Subcutaneous abdominal adipose tissue (tissue), 5 donors: ENCODE measurements at regions not wholly inside any gene's neighbourhood (a gene's known extent, or its start where the extent isn't known, plus 50 kb on each side); places are given as distances from the start of the nearest gene placed in this dataset.

ENCODE experiments used
- H3K27ac ChIP-seq: one replicate; pipeline ENCODE4 v1.7.0; 2013; ENCODE audit warnings: low read depth, mild to moderate bottlenecking, inconsistent platforms, low read length, moderate library complexity
- H3K27me3 ChIP-seq, 5 donors: one replicate each; pipeline ENCODE4 v1.7.0; 2013; ENCODE audit warnings: low read length in 5 of 5, inconsistent platforms in 1 of 5; ENCODE audit not compliant: control insufficient read depth in 5 of 5, insufficient read depth in 4 of 5
- H3K36me3 ChIP-seq, 5 donors: one replicate each; pipeline ENCODE4 v1.7.0; 2013; ENCODE audit warnings: low read length in 5 of 5; ENCODE audit not compliant: control insufficient read depth in 5 of 5, insufficient read depth in 5 of 5
- H3K4me1 ChIP-seq, 5 donors: one replicate each; pipeline ENCODE4 v1.7.0; 2013; ENCODE audit warnings: low read length in 5 of 5, mild to moderate bottlenecking in 3 of 5, moderate library complexity in 1 of 5; ENCODE audit not compliant: control insufficient read depth in 5 of 5, insufficient read depth in 5 of 5
- H3K4me3 ChIP-seq, 5 donors: one replicate each; pipeline ENCODE4 v1.7.0; 2013; ENCODE audit warnings: low read length in 5 of 5, low read depth in 1 of 5
- H3K9ac ChIP-seq, 5 donors: one replicate each; pipeline ENCODE4 v1.7.0; 2013; ENCODE audit warnings: low read length in 5 of 5, mild to moderate bottlenecking in 4 of 5, moderate library complexity in 3 of 5
- H3K9me3 ChIP-seq, 5 donors: one replicate each; pipeline ENCODE4 v1.7.0; 2013; ENCODE audit warnings: low read length in 5 of 5; ENCODE audit not compliant: control insufficient read depth in 5 of 5
- donor health status: healthy.
- donor health status: healthy.
- donor health status: healthy.
- donor health status: healthy.
- donor health status: healthy.

DNA sequence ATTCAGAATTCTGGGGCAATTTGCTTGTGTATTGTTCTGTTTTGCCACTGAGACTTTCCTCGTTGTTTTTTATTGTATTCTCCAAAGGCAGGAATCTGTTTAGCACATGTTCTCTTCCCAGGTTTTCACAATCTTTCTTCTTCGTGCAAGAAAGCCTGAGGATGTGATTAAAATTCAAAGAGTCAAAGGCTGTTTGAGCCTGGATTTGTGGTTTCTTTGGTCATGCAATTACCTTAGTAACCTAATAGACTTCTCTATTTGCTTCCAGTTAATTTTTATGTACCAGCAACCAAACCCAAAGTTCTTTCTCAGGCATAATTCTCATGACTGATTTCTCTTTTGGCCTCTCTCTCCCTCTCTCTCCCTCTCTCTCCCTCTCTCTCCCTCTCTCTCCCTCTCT is 1420.1 kb upstream of the TENM3 start:
- Histone ChIP-seq H3K27ac (no peak overlapping the region), H3K9ac (no peak overlapping the region), H3K4me1 (peaks cover 0 to 10% (median 9%) of the 10 kb centered on the region in 5 donors), H3K36me3 (no peaks in the 10 kb centered on the region), H3K9me3 (no peaks in the 10 kb centered on the region), H3K27me3 (no peaks in the 10 kb centered on the region), H3K4me3 (no peak overlapping the region)

DNA sequence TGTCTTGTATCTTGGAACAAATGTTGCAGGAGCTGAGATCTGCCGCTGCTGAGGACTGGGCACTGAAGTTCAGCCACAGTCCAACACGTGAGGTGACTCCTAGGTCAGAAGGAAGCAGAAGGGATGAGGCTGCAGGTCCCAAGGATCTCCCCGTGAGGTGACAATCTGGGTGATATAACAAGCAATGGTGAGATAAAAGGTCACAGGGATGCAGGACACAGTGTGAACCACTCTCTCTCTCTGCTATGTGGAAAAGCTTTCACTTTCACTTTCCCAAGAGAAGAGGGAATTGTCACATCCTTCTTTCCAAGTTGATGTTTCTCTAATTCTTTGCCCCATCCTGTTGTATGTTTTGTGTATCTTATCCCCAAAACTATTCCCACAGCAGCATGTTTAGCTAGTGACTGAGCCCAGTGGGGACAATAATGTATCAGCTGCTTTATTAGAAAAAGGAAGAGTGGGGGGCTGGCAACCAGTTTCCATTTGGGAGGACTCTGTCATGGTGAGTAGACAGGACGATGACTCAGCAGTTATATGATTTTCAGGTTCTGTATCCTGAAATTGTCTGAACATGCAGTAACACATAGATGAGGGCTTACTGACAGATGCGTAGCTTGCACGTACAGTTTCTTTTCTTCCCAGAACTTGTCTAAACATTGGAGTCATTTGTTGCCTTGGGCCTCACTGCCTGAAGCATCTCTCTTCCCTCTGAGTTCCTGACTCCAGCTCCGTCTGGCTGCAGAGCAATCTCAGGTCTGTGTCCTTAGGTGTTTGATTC is 1415.8 kb upstream of the TENM3 start:
- Histone ChIP-seq H3K9me3 (no peaks in the 10 kb centered on the region), H3K36me3 (no peaks in the 10 kb centered on the region), H3K27ac (no peak overlapping the region), H3K4me3 (peak overlapping the region; percentile 61 to 88 (median 72)), H3K9ac (peak overlapping the region in 3 of 5 donors; percentile 44 to 74 (median 49)), H3K27me3 (no peaks in the 10 kb centered on the region), H3K4me1 (peaks cover 0 to 10% (median 9%) of the 10 kb centered on the region in 5 donors)

DNA sequence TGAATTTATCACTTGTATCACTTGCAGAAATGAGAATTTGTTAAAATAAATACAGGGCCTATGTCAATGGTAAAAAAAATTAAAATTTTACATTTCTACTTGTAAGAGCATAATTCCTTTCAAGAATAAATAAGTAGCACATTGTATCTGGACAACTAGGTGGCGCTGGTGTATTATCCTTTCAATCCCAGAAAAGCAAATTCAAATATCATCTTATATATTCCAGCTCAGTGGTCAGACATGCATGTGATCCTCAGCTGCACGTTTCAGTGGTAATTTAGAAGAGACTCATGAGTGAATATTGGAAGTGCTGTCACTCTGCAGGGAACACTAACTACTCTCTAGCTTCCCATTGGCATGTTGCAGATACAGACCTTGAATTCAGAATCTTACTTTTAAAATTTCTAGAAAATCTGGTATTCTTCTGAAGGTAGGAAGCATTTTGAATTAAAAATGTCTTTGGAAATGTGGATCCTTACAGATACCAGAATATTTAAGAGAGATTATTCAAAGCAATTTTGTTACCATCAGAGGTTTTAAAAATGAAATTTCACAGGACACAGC is 1414.7 kb upstream of the TENM3 start:
- Histone ChIP-seq H3K9me3 (no peaks in the 10 kb centered on the region), H3K4me1 (peaks cover 0 to 10% (median 9%) of the 10 kb centered on the region in 5 donors), H3K27ac (no peak overlapping the region), H3K36me3 (no peaks in the 10 kb centered on the region), H3K4me3 (no peak overlapping the region), H3K27me3 (no peaks in the 10 kb centered on the region), H3K9ac (no peak overlapping the region)

DNA sequence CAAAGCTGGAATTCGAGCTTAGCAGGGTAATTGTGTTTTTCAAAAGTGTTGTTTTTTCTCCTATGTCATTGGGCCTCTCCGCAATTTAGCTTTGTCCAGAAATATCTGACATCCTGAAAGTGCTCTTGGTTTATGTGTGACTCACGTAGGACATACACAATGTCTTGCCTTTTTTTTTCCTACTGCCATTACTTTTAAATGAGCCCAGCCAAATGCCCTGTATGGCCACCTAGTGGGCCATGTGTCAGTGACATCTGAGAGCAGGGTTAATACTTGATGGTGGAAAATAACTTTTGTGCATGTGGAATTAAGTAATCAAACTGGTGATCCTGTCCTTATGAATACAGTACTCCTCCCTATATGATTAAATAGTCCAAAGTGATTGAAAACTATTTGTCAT is 1411.1 kb upstream of the TENM3 start:
- Histone ChIP-seq H3K9me3 (no peaks in the 10 kb centered on the region), H3K36me3 (no peaks in the 10 kb centered on the region), H3K4me3 (no peak overlapping the region), H3K4me1 (peaks cover 0 to 9% (median 7%) of the 10 kb centered on the region in 5 donors), H3K27ac (no peak overlapping the region), H3K9ac (no peak overlapping the region), H3K27me3 (no peaks in the 10 kb centered on the region)

DNA sequence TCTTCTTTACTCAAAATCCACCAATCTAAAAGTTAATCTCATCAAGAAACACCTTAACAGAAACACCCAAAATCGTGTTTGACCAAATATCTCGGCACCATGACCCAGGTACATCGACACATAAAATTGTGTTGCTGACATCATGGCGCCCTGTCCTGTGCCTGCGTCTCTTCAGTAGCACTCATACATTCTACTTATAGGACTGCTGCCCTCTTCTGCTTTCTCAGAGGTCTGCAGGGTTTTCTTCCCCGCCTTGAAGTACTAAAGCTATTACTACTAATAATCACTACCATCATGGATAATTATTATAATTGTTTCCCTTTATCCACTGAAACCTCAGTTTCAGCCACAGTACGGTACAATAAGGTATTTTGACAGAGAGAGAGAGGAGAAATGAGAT is 1403.1 kb upstream of the TENM3 start:
- Histone ChIP-seq H3K9me3 (no peaks in the 10 kb centered on the region), H3K27me3 (no peaks in the 10 kb centered on the region), H3K9ac (no peak overlapping the region), H3K4me1 (no peaks in the 10 kb centered on the region), H3K36me3 (no peaks in the 10 kb centered on the region), H3K4me3 (no peak overlapping the region), H3K27ac (no peak overlapping the region)

DNA sequence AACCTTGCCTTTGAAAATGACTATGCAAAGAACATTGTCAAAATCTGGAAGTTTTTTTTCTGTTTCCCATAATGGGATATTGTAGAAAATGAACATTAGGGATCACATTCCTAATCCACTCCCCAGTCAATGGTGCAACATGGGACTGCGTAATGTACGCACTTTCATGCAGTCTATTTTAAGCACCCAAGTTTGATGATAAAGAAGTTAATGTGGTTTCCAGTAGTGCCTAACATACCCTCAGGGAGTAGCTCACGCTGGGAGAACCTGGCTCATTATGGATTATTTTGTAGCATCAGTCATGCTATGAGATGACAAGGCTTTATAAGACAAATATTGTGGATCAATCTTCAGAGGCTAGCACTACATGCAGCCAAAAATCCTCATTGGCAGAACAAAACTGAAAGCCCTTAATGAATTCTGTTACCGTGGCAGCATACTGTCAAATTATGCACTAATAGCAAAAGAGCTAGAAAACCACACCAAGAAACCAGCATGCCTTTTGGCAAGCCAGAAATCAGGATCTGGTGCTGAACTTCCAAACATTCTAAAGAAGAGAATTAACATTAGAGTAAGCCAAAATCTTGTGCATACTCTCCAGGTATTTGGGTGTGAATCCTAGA is 1392.8 kb upstream of the TENM3 start:
- H3K27me3 ChIP-seq: no peaks in the 10 kb centered on the region
- H3K9me3 ChIP-seq: no peaks in the 10 kb centered on the region
- H3K36me3 ChIP-seq: no peaks in the 10 kb centered on the region
- H3K27ac ChIP-seq: no peak overlapping the region
- no peaks in the 10 kb centered on the region for H3K4me1 ChIP-seq
- no peak overlapping the region for H3K4me3 ChIP-seq
- H3K9ac ChIP-seq: no peak overlapping the region

DNA sequence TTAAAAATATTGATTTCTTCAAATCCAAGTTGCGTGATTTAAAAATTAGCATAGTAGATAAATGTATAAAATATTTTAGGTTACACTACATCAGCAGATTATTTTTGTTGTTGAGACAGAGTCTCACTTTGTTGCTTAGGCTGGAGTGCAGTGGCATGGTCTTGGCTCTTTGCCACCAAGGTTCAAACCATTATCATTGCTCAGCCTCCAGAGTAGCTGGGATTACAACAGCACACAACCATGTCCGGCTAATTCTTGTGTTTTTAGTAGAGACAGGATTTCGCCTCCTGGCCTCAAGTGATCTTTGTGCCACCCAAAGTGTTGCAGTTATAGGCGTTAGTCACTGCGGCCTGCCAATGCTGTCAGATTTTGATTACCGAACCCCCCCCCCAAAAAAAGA is 1390.5 kb upstream of the TENM3 start:
- H3K4me3 ChIP-seq: no peak overlapping the region
- H3K27me3 ChIP-seq: no peaks in the 10 kb centered on the region
- no peak overlapping the region for H3K27ac ChIP-seq
- H3K36me3 ChIP-seq: no peaks in the 10 kb centered on the region
- no peak overlapping the region for H3K9ac ChIP-seq
- no peaks in the 10 kb centered on the region for H3K4me1 ChIP-seq
- H3K9me3 ChIP-seq: no peaks in the 10 kb centered on the region

DNA sequence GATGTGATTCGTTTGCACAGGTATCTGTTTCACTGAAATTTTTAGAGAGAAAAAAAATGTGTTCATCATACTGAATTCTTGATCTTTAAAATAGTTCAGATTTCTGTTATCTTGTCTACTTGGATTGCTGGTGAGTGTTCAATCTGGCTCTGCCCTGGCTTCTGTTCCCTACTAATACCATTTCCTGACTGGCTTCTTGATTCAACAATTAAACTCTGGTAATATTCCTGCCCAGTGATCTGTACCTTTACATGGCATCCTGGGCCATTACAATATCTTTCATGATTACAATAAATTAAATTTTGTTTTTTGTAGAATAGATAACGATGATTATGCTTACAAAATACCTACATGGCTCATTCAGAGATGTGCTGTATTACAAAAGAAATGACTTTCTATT is 1388.0 kb upstream of the TENM3 start:
- Histone ChIP-seq H3K9me3 (no peaks in the 10 kb centered on the region), H3K4me3 (no peak overlapping the region), H3K36me3 (no peaks in the 10 kb centered on the region), H3K27me3 (no peaks in the 10 kb centered on the region), H3K9ac (no peak overlapping the region), H3K4me1 (no peaks in the 10 kb centered on the region), H3K27ac (no peak overlapping the region)

DNA sequence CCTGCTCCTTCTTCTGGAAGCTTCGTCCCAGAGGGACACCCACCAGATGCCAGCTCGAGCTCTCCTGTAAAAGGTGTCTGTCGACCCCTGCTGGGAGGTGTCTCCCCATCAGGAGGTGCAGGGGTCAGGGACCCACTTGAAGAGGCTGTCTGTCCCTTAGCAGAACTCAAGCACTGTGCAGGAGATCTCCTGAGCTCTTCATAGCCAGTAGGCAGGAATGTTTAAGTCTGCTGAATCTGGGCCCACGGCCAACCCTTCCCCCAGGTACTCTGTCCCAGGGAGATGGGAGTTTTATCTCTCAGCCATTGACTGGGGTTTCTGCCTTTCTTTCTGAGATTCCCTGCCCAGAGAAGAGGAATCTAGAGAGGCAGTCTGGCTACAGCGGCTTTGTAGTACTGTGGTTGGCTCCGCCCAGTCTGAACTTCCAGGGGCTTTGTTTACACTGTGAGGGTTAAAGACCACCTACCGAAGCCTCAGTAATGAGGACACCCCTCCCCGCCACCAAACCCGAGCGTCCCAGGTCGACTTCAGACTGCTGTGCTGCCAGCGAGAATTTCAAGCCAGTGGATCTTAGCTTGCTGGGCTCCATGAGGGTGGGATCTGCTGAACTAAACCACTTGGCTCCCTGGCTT is 1383.0 kb upstream of the TENM3 start:
- H3K4me1 ChIP-seq: no peaks in the 10 kb centered on the region
- no peaks in the 10 kb centered on the region for H3K9me3 ChIP-seq
- no peaks in the 10 kb centered on the region for H3K36me3 ChIP-seq
- no peaks in the 10 kb centered on the region for H3K27me3 ChIP-seq
- H3K27ac ChIP-seq: no peak overlapping the region
- no peak overlapping the region for H3K4me3 ChIP-seq
- H3K9ac ChIP-seq: no peak overlapping the region

DNA sequence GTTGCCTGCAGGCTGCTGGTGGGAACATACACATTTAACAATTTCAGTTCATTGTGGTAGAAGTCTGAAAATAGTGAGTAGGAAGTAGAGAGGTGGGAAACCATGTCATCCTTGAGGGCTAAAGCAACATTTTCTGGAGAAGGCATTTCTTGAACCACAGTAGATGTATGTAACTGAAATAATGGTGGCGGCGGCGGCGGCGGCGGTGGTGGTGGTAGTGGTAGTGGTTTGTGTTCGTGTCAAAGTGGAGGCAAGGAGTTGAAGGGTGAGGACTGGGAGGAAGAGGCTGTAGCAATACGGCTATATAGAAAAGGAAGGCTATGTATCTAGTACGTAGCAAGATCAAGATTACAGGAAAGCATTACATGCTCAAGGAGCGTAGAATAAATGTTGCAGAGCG is 1381.6 kb upstream of the TENM3 start:
- Histone ChIP-seq H3K36me3 (no peaks in the 10 kb centered on the region), H3K4me3 (no peak overlapping the region), H3K9ac (no peak overlapping the region), H3K27me3 (no peaks in the 10 kb centered on the region), H3K4me1 (no peaks in the 10 kb centered on the region), H3K27ac (no peak overlapping the region), H3K9me3 (peaks cover 3 to 8% (median 5%) of the 10 kb centered on the region in 5 donors)
